DOHH2 (cell line): ENCODE measurements at regions not wholly inside any gene's neighbourhood (a gene's known extent, or its start where the extent isn't known, plus 50 kb on each side); places are given as distances from the start of the nearest gene placed in this dataset.

ENCODE experiments used
- H3F3A ChIP-seq: fragments of 200-600 bp; sonication (generic), shearing (Covaris generic); 2 replicates; pipeline ENCODE4 v1.6.0; 2016; ENCODE audit warnings: antibody characterized with exemption, mild to moderate bottlenecking; ENCODE audit not compliant: control insufficient read depth, insufficient read depth
- H3K27ac ChIP-seq: fragments of 200-600 bp; sonication (generic); 2 replicates; pipeline ENCODE4 v1.5.1; 2014; ENCODE audit warnings: low read depth, mild to moderate bottlenecking, low read length, moderate library complexity
- H3K27me3 ChIP-seq: fragments of 200-600 bp; sonication (generic); 2 replicates; pipeline ENCODE4 v1.6.1; 2014; ENCODE audit warnings: mild to moderate bottlenecking, low read length, mixed read lengths; ENCODE audit not compliant: control insufficient read depth
- H3K36me3 ChIP-seq: fragments of 200-600 bp; sonication (generic); 2 replicates; pipeline ENCODE4 v1.6.1; 2014; ENCODE audit warnings: mild to moderate bottlenecking, low read length, moderate library complexity, mixed read lengths; ENCODE audit not compliant: control insufficient read depth
- H3K4me1 ChIP-seq: fragments of 200-600 bp; sonication (generic); 2 replicates; pipeline ENCODE4 v1.6.1; 2014; ENCODE audit warnings: mild to moderate bottlenecking, low read length, mixed read lengths; ENCODE audit not compliant: control insufficient read depth
- H3K4me2 ChIP-seq: fragments of 200-600 bp; sonication (generic); 2 replicates; pipeline ENCODE4 v1.6.0; 2014; ENCODE audit warnings: mild to moderate bottlenecking, low read length, moderate library complexity
- H3K4me3 ChIP-seq: fragments of 200-600 bp; sonication (generic); 2 replicates; pipeline ENCODE4 v1.5.1; 2014; ENCODE audit warnings: mild to moderate bottlenecking, low read length, mixed read lengths
- H3K79me2 ChIP-seq: fragments of 200-600 bp; sonication (generic); 2 replicates; pipeline ENCODE4 v1.6.1; 2014; ENCODE audit warnings: mild to moderate bottlenecking, low read length, mixed read lengths; ENCODE audit not compliant: control insufficient read depth
- H3K9me2 ChIP-seq: fragments of 200-600 bp; sonication (generic); replicated peaks from 2 replicates; pipeline ENCODE4 v1.6.1; 2014; ENCODE audit warnings: mild to moderate bottlenecking, low read length, mixed read lengths; ENCODE audit not compliant: control insufficient read depth
- H3K9me3 ChIP-seq: fragments of 200-600 bp; sonication (generic); 2 replicates; pipeline ENCODE4 v1.6.1; 2014; ENCODE audit warnings: antibody characterized with exemption, low read length, mixed read lengths; ENCODE audit not compliant: control insufficient read depth, insufficient read depth
- H4K20me1 ChIP-seq: fragments of 200-600 bp; sonication (generic); 2 replicates; pipeline ENCODE4 v1.6.0; 2014; ENCODE audit warnings: low read depth, mild to moderate bottlenecking, antibody characterized with exemption, low read length, moderate library complexity; ENCODE audit not compliant: control insufficient read depth, insufficient read depth
- EZH2phosphoT487 ChIP-seq: fragments of 200-600 bp; sonication (generic); IDR thresholded peaks from 2 replicates; pipeline ENCODE4 v1.6.1; 2017; ENCODE audit warnings: borderline replicate concordance, mild to moderate bottlenecking, antibody characterized with exemption, low read length, moderate library complexity, mixed read lengths
- TF ChIP-seq, protein P1 (sequence below): fragments of 200-600 bp; sonication (generic); IDR thresholded peaks from one replicate; pipeline ENCODE4 v1.5.1; 2014; ENCODE audit warnings: antibody characterized with exemption, mild to moderate bottlenecking, low read depth, low read length; ENCODE audit not compliant: poor library complexity, severe bottlenecking

DNA sequence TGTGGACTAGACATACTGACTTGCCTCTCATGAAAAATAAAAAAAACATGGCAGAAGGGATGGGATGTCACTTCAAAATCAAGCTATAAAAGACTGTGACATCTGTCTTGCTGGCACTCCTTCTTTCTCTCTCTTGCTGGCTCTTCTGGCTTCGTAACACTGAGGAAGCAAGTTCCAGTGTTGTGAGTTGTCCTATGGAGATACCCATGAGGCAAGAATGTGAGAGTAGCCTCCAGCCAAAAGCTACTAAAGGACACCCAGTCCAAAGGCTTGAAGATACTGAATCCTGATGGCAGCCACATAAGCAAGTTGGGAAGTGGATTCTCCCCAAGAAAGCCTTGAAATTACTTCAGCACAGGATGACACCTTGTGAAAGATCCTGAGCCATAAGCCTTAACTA, 376.1 kb upstream of the TMEFF2 start:
- no peak overlapping the region for H3K4me3 ChIP-seq
- no peaks in the 10 kb centered on the region for H3F3A ChIP-seq
- H3K9me2 ChIP-seq: no peaks in the 10 kb centered on the region
- H3K4me2 ChIP-seq: no peak overlapping the region
- H3K9me3 ChIP-seq: no peaks in the 10 kb centered on the region
- H3K36me3 ChIP-seq: no peaks in the 10 kb centered on the region
- H3K27me3 ChIP-seq: no peaks in the 10 kb centered on the region
- H3K79me2 ChIP-seq: no peaks in the 10 kb centered on the region
- H4K20me1 ChIP-seq: no peaks in the 10 kb centered on the region
- TF ChIP-seq, protein P1, sequence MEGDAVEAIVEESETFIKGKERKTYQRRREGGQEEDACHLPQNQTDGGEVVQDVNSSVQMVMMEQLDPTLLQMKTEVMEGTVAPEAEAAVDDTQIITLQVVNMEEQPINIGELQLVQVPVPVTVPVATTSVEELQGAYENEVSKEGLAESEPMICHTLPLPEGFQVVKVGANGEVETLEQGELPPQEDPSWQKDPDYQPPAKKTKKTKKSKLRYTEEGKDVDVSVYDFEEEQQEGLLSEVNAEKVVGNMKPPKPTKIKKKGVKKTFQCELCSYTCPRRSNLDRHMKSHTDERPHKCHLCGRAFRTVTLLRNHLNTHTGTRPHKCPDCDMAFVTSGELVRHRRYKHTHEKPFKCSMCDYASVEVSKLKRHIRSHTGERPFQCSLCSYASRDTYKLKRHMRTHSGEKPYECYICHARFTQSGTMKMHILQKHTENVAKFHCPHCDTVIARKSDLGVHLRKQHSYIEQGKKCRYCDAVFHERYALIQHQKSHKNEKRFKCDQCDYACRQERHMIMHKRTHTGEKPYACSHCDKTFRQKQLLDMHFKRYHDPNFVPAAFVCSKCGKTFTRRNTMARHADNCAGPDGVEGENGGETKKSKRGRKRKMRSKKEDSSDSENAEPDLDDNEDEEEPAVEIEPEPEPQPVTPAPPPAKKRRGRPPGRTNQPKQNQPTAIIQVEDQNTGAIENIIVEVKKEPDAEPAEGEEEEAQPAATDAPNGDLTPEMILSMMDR: no peak
- TF ChIP-seq EZH2phosphoT487: no peak
- no peak overlapping the region for H3K27ac ChIP-seq
- H3K4me1 ChIP-seq: no peaks in the 10 kb centered on the region

DNA sequence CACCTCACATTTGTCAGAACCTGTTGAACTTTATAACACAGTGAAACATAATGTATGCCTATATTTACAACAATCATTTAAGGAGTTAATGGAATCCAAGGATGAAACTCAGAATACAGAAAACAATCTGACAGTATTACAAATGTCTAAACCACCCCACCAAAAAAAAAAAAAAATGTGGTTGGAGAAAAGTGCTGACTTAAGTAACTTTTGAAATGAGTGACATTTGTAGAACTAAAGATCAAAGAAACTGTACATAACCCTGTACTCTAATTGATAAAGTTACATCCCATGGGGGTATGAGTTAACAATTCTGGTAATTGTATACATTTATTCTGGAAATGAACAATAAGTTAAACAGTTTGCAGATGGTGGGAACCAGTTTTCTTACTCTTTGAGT, 372.1 kb upstream of the TMEFF2 start:
- no peaks in the 10 kb centered on the region for H3F3A ChIP-seq
- H4K20me1 ChIP-seq: no peaks in the 10 kb centered on the region
- H3K4me3 ChIP-seq: no peak overlapping the region
- H3K4me1 ChIP-seq: no peaks in the 10 kb centered on the region
- H3K79me2 ChIP-seq: no peaks in the 10 kb centered on the region
- no peaks in the 10 kb centered on the region for H3K36me3 ChIP-seq
- no peaks in the 10 kb centered on the region for H3K9me3 ChIP-seq
- H3K9me2 ChIP-seq: no peaks in the 10 kb centered on the region
- H3K27me3 ChIP-seq: no peaks in the 10 kb centered on the region
- no peak overlapping the region for H3K27ac ChIP-seq
- no peak for TF ChIP-seq EZH2phosphoT487
- TF ChIP-seq, protein P1: no peak
- H3K4me2 ChIP-seq: no peak overlapping the region

DNA sequence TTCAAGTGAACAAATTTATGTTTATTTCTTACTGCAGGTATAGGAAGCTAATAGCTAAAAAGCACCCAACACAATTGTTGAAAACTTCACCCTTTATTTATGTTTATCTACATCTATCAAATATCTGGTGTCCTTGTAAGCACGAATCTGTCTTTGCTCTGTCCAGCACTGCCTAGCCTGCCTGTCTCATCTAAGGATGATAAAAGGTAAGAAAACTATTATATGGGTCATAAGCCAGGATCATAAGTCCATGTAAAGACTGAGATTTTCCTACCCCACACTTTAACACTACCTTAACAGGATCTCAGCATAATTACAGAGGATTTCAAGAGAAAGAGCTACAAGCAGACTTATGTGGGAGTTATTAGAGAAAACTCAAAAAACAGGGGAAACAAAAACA, 365.6 kb upstream of the TMEFF2 start:
- no peak overlapping the region for H3K4me2 ChIP-seq
- no peak overlapping the region for H3K27ac ChIP-seq
- no peaks in the 10 kb centered on the region for H3F3A ChIP-seq
- no peaks in the 10 kb centered on the region for H3K36me3 ChIP-seq
- no peaks in the 10 kb centered on the region for H3K79me2 ChIP-seq
- no peaks in the 10 kb centered on the region for H3K27me3 ChIP-seq
- H3K9me3 ChIP-seq: no peaks in the 10 kb centered on the region
- no peaks in the 10 kb centered on the region for H4K20me1 ChIP-seq
- H3K4me3 ChIP-seq: no peak overlapping the region
- H3K4me1 ChIP-seq: no peaks in the 10 kb centered on the region
- TF ChIP-seq, protein P1: no peak
- TF ChIP-seq EZH2phosphoT487: no peak
- H3K9me2 ChIP-seq: no peaks in the 10 kb centered on the region

DNA sequence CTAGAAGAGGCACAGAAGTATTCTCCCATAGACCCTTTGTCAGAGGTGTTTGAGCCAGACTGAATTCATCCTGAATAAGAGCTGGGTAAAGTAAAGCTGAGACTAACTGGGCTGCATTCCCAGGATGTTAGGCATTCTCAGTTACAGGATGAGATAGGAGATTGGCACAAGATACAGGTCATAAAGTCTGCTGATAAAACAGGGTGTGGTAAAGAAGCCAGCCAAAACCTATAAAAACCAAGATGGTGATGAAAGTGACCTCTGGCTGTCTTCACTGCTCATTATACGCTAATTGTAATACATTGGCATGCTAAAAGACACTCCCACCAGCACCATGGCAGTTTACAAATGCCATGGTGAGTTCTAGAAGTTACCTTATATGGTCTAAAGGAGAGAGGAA, 364.9 kb upstream of the TMEFF2 start:
- no peak for TF ChIP-seq EZH2phosphoT487
- TF ChIP-seq, protein P1: no peak
- Histone ChIP-seq H3K27me3 (no peaks in the 10 kb centered on the region), H3K36me3 (no peaks in the 10 kb centered on the region), H3K4me2 (no peak overlapping the region), H3K9me2 (no peaks in the 10 kb centered on the region), H3K4me1 (no peaks in the 10 kb centered on the region), H3K9me3 (no peaks in the 10 kb centered on the region), H3F3A (no peaks in the 10 kb centered on the region), H3K27ac (no peak overlapping the region), H4K20me1 (no peaks in the 10 kb centered on the region), H3K79me2 (no peaks in the 10 kb centered on the region), H3K4me3 (no peak overlapping the region)
